ENCODE measurements at regions not wholly inside any gene's neighbourhood (a gene's known extent, or its start where the extent isn't known, plus 50 kb on each side); places are given as distances from the start of the nearest gene placed in this dataset.
"Not testable (repeated sequence)": the region's sequence is repeated elsewhere in the genome, so short reads cannot be mapped to it uniquely, and the experiment has no call there.

- DNase-seq (no peak), ATAC-seq (no peak)
- intact Hi-C loops (cut with DNase I, micrococcal nuclease), result no loop called here
Observed at GRCh38 chr18:64415218-64415617, 266.3 kb upstream of the LINC00305 start.

GRCh38 chr18:64410685-64411084 is 261.8 kb upstream of the LINC00305 start:
- ATAC-seq, result no peak
- intact Hi-C loops (cut with DNase I, micrococcal nuclease), result no loop called here
- DNase-seq, result no peak

DNA sequence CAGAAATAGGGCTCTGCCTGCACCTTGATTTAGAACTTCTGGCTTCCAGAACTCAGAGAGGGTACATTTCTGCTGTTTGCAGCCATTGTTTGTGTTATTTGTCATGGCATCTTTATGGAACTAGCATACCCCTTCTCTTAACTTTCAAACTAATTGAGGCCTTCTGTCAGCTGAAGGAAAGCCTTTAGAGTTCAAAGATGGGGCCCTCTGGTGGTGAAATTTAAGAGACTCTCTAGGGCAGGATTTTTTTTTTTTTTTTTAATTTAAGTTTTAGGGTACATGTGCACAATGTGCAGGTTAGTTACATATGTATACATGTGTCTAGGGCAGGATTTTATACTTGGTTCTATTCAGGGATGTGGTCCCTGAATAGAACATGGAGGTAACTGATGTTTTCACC is 260.6 kb upstream of the LINC00305 start:
- intact Hi-C loops (cut with DNase I, micrococcal nuclease), result no loop called here
- DNase-seq (no peak), ATAC-seq (no peak)

DNA sequence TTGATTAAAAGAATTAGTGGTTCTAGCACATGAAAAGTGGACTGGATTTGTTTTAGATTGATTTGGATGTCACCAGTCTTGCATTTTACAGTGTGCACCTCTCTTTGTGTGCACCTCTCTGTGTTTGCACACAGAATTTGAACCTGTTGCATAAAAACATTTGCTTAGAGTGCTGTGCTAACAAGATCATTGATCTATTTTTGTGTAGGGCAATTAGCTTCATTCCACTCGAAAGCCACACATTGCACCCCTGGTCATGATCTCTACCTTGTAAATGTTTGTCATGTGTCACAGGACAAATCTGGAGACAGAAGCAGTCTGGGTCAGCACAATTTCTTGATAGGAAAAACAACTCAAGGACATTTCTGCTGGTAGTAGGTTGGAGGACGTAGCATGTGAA is 258.7 kb upstream of the LINC00305 start:
- DNase-seq (no peak), ATAC-seq (no peak)
- intact Hi-C loops (cut with DNase I, micrococcal nuclease), result no loop called here

DNA sequence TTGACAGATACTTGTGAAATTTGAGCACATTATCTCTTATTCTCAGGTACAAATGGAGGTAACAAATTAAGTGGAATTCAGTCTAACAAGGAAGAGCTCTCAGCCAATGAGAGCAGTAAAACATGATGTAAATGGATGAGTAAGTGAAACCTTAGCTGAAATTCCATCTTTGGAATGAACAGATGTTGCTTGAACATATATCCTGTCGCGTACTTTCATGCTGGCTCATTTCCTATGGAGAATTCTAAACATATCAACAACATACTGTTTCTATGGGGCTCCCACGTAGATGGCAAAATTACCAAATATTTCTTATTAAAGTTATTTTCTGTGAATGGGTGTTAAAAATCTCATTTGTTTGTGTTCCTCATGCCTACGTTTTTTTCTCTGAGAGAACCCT is 256.3 kb upstream of the LINC00305 start:
- intact Hi-C loops (cut with DNase I, micrococcal nuclease), result no loop called here

DNA sequence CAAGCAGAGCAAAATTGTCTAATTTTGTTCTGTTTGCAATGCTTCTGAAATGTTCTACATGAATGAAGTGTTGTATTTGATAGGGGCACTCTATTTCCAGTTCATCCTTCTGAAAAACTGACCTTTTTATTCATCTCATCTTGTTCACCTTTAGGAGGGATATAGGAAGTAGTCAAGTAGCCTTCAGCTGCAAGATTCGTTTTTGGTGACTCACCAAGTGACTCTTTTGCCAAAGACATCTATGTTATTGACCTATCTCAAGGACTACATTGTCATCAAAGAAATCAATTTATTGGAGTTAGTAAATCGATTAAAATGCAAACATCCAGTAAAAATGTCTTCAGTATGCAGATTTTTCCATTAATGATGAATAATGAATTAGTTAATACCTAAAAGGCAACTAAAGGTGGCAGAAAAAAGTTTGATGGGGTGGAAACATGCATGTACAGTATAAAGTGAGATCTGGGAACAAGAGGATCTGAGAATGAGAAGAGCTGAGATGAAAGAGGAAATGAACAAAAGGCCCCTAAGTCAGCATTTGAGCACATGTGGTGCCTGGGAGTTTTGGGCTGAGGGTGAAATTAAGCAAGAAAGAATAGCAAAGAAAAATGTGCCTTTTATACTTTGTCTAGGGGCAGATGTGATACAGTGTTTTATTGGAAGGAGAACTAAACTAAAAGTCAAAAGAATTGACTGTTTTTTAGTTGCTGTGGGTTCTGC is 255.1 kb upstream of the LINC00305 start:
- DNase-seq, result no peak
- ATAC-seq, result no peak
- intact Hi-C loops (cut with DNase I, micrococcal nuclease), result no loop called here

More for the DNA sequence above, 256.3 kb upstream of the LINC00305 start:
- DNase-seq, result no peak
- no peak for ATAC-seq

DNA sequence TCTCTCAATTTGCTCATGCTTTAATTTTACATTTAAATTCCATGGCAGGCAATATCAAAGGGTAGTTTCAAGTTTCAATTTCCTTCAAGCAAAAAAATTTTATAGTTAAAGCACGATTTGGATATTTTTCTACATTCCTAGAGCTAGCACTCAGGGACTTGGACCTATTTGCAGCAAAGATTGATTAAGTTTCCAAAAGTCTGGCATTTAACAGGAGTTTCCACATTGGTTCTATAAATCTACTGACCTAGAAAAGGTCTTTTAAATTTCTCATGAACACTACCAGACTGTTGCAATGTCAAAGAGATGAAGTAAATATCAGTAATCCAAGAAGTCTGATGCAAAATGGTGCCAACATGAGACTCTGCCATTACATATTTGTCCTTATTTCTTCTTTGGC is 253.7 kb upstream of the LINC00305 start:
- intact Hi-C loops (cut with DNase I, micrococcal nuclease), result no loop called here
- no peak for ATAC-seq
- DNase-seq, result no peak

- no peak for DNase-seq
- intact Hi-C loops (cut with DNase I, micrococcal nuclease), result no loop called here
Observed at GRCh38 chr18:64401268-64402060, 252.6 kb upstream of the LINC00305 start.

DNA sequence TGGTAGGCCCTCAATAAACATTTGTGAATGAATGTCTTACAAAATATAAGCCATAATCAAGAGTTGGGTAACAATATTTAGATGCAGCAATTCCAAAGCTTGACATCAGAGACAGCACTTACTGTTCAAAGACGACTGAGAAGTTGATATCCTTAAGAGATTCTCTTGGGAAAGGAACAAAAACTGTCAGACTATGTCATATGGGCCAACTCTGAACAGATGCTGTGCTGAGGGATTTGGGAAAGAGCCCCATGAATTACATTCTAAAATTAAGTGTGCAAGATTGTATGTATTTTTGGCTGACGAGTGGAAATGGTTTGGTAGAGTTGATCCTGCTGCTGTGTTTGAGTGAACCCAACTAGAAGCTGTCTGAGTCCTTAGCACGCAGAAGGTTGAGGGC is 250.7 kb upstream of the LINC00305 start:
- DNase-seq (no peak), ATAC-seq (no peak)
- intact Hi-C loops (cut with DNase I, micrococcal nuclease), result no loop called here

More at GRCh38 chr18:64401268-64402060, 252.6 kb upstream of the LINC00305 start:
- ATAC-seq, result no peak

- DNase-seq (no peak), ATAC-seq (no peak)
- intact Hi-C loops (cut with DNase I, micrococcal nuclease), result no loop called here
Observed at GRCh38 chr18:64398320-64398719, 249.4 kb upstream of the LINC00305 start.

DNA sequence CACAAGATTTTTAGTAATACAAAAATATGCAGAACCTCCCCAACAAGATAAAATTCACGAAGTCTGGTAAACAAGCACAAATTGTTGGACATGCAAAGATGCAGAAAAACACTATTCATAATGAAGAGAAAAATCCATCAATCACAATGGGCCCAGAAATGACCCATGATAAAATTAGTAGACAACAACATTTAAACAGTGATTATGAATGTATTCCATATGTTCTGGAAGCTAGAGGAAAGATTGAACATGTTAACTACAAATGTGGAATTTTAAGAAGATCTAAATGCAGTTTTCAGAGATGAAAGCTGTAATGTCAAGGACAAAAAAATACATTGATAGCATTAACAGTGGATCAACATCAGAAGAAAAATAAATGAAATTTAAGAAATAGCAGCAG is 243.3 kb upstream of the LINC00305 start:
- intact Hi-C loops (cut with DNase I, micrococcal nuclease), result no loop called here
- ATAC-seq (no peak), DNase-seq (no peak)

DNA sequence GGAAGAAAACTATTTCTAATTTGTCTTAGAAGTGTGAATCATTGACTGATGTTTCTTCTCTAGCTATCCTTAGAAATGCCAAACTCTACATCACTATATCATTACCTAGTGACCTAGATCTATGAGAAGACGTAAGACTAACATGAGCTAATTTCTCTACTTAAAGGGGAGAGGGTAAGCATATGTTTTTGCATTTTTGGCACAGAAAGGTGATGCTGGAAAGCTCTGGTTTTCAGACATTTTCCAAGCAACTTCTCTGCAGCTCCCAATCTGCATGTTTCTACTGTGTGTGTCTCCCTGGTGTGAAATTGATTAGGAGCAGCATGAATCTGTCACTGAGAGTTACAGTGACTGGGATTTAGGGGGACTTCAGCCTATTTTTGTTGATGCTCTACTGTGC is 235.2 kb upstream of the LINC00305 start:
- ATAC-seq, result no peak
- intact Hi-C loops (cut with DNase I, micrococcal nuclease), result no loop called here
- DNase-seq, result no peak

- intact Hi-C loops (cut with DNase I, micrococcal nuclease), result no loop called here
- ATAC-seq, result no peak
- no peak for DNase-seq
Observed at GRCh38 chr18:64380117-64380516, 231.2 kb upstream of the LINC00305 start.

DNA sequence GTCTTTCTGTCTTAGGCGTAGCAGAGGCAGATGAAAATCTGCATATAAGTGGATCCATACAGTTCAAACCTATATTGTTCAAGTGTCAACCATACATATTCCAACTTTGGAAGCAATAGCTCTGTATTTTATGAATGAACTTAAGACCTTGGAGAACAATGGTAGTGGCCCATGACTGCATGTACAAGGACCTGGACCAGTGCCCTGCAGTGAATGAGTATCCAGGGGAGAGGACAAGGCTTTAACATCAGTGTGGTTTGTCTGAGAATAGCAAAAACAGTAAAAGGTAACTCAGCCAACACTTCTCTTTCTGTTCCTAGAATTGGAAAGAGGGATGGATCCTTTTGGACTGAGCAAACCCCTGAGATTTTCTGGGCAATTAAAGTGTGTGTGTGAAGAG is 230.8 kb upstream of the LINC00305 start:
- intact Hi-C loops (cut with DNase I, micrococcal nuclease), result no loop called here
- no peak for DNase-seq
- no peak for ATAC-seq

DNA sequence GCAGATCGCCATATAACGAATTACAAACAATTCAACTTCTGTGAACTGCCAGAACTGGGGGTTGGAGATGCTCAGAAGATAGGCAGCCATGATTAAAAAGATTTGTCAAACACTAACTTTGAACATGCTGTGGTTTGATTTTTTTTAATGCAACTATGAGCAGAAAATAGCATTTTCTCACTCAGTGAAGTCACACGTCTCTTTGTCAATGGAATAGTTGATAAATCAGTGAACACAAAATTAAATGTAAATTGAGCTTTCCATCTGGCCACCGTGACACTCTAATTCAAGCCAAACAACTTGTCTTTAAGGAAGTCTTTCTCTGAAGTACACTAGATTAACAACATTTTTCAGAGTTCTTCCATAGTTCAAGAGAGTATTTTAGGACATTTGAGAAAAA is 228.6 kb upstream of the LINC00305 start:
- no peak for DNase-seq
- no peak for ATAC-seq
- intact Hi-C loops (cut with DNase I, micrococcal nuclease), result no loop called here

DNA sequence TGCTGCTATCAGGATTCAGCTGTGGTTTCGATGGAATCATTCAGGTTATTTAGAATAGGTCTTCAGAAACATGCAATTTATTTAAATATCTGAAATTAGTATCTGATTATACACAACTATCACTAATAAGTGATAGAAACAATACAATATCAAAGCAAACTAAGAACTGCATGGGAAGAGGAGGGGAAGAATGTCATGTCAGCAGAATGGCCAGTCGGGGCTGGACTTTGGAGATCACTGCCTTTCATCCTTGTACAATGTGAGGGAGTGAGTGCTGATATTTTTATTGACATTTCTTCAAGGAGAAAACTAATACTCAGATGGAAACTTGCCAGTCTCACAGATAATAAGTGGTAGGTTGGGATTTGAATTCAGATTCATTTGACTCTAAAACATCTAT is 224.0 kb upstream of the LINC00305 start:
- DNase-seq, result no peak
- intact Hi-C loops (cut with DNase I, micrococcal nuclease), result no loop called here
- ATAC-seq, result no peak

GRCh38 chr18:64369830-64370440 is 221.0 kb upstream of the LINC00305 start:
- ATAC-seq; intact Hi-C loops (cut with DNase I, micrococcal nuclease); DNase-seq: not testable (repeated sequence)

GRCh38 chr18:64365106-64365505 is 216.2 kb upstream of the LINC00305 start:
- intact Hi-C loops (cut with DNase I, micrococcal nuclease), result no loop called here
- ATAC-seq, result no peak
- no peak for DNase-seq

DNA sequence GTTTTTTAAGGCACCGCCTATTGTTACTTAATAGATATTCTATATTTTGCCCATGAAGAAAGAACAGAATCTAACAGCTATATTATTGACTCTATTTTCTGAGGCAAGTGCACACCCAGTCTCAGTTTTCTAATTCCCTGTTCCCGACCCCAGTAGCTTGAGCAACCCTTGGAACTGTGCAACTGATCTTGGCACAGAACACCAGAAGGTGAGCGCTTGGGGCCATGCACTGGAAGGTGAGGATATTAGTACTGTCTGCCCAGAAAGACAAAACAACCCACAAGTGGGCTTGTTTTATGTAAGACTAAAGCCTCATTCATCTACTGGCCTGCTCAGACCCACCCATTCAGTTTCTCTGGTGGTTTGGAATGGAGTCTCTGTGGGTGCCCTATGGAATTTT is 188.8 kb upstream of the LINC00305 start:
- ATAC-seq (no peak), DNase-seq (no peak)
- intact Hi-C loops (cut with DNase I, micrococcal nuclease), result no loop called here

DNA sequence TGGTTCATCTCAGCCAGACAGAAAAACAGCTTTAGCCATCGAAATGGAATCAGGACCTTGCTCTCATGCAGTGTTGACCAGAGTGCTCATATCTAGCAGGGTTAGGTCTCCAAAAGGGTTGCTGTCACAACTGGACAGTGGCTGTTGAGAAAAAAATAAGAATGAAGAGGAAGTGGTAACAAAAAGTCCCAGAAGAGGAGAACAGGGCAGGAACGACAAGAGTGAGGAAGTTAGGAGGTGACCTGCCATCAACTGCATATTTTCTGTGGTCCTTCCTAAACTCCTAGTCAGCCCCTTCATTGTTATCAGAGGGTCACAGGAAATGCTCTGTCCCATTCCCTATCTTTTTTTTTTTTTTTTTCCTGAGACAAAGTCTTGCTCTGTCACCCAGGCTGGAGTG is 188.1 kb upstream of the LINC00305 start:
- ATAC-seq, result no peak

More for the DNA sequence above, 188.1 kb upstream of the LINC00305 start:
- DNase-seq, result no peak
- intact Hi-C loops (cut with DNase I, micrococcal nuclease), result no loop called here
